ENCODE measurements at regions not wholly inside any gene's neighbourhood (a gene's known extent, or its start where the extent isn't known, plus 50 kb on each side); places are given as distances from the start of the nearest gene placed in this dataset.

GRCh38 chr4:182975806-182976205, 58.6 kb upstream of the DCTD start (continued):
- TF ChIP-seq JUN (IDR thresholded peaks at IDR 0.05; ENCODE audit: borderline replicate concordance, low read depth, low read length) (peak; percentile 80), JUN (CRISPR knock-in tag; IDR thresholded peaks at IDR 0.05; ENCODE audit: borderline replicate concordance) (no peak), HNRNPH1 (optimal IDR thresholded peaks at IDR 0.05; ENCODE audit: low read depth, low read length) (no peak), ZNF347 (CRISPR knock-in tag; IDR thresholded peaks at IDR 0.05; ENCODE audit: low read depth) (no peak), BACH1 (tag; IDR thresholded peaks at IDR 0.05) (no peak), SP1 (CRISPR knock-in tag; IDR thresholded peaks at IDR 0.05) (no peak), ZNF778 (CRISPR knock-in tag; IDR thresholded peaks at IDR 0.05) (no peak), POLR2AphosphoS5 (IDR thresholded peaks at IDR 0.05; ENCODE audit: control insufficient read depth, insufficient read depth, low read depth, low read length) (no peak), DACH1 (IDR thresholded peaks at IDR 0.05; ENCODE audit: partially characterized antibody) (no peak), SFPQ (IDR thresholded peaks at IDR 0.05; ENCODE audit: low read depth, low read length) (no peak), MTF1 (CRISPR knock-in tag; IDR thresholded peaks at IDR 0.05; ENCODE audit: borderline replicate concordance) (no peak), LCOR (CRISPR knock-in tag; IDR thresholded peaks at IDR 0.05) (no peak), ZNF12 (CRISPR knock-in tag; IDR thresholded peaks at IDR 0.05) (no peak), FOXP1 (CRISPR knock-in tag; IDR thresholded peaks at IDR 0.05) (no peak), ATF1 (CRISPR knock-in tag; IDR thresholded peaks at IDR 0.05) (no peak), ATF1 (tag; IDR thresholded peaks at IDR 0.05) (0 out of 2 replicates have a peak, but pooled peaks have one; percentile 28), HDGF (IDR thresholded peaks at IDR 0.05) (no peak), FIP1L1 (IDR thresholded peaks at IDR 0.05; ENCODE audit: low read depth, low read length, poor library complexity, severe bottlenecking) (no peak), ZNF766 (CRISPR knock-in tag; conservative IDR thresholded peaks at IDR 0.05) (no peak), E2F6 (IDR thresholded peaks at IDR 0.05; ENCODE audit: borderline replicate concordance in 1 of 2, extremely low read depth in 1 of 2, insufficient read depth in 1 of 2, insufficient read length in 1 of 2, low read depth in 1 of 2, low read length in 1 of 2, poor library complexity in 1 of 2, severe bottlenecking in 1 of 2) (no peak), ATF6 (CRISPR knock-in tag; IDR thresholded peaks at IDR 0.05) (no peak), PATZ1 (CRISPR knock-in tag; IDR thresholded peaks at IDR 0.05; ENCODE audit: borderline replicate concordance) (no peak), ZNF75A (CRISPR knock-in tag; IDR thresholded peaks at IDR 0.05) (no peak), HLTF (IDR thresholded peaks at IDR 0.05) (no peak)

Measured in K562 (cell line).